B cell (primary cell): ENCODE measurements at regions not wholly inside any gene's neighbourhood (a gene's known extent, or its start where the extent isn't known, plus 50 kb on each side); places are given as distances from the start of the nearest gene placed in this dataset.
"Not testable (repeated sequence)": the region's sequence is repeated elsewhere in the genome, so short reads cannot be mapped to it uniquely, and the experiment has no call there.

Experiments
- ATAC-seq: fragments of 200-7000 bp; cut with Tn5 transposase; one replicate; pipeline ENCODE4 v1.10.0; 2021; ENCODE audit warnings: low read depth, mild to moderate bottlenecking, moderate number of reproducible peaks, moderate library complexity
- CTCF ChIA-PET: fragments of 350-600 bp; sonication (Branson Sonifier 250); formaldehyde crosslinking; loops from one replicate; lab custom pipeline; 2021; ENCODE audit warnings: antibody characterized with exemption, inconsistent platforms; lab: Charles Lee
- POLR2A ChIA-PET: fragments of 350-600 bp; sonication (Branson Sonifier 250); formaldehyde crosslinking; loops from one replicate; lab custom pipeline; 2021; ENCODE audit warnings: antibody characterized with exemption; lab: Charles Lee
- DNase-seq: peaks from one replicate; pipeline ENCODE4 v3.0.0; 2013
- H2AFZ ChIP-seq: 2 replicates; pipeline ENCODE4 v1.6.1; 2012; ENCODE audit warnings: mild to moderate bottlenecking, low read depth, low read length; ENCODE audit not compliant: insufficient read depth, poor library complexity, severe bottlenecking
- H3K27ac ChIP-seq, 2 donors: 1 replicate in 1 of 2; 2 replicates in 1 of 2; pipeline ENCODE4 v1.5.1; 2012 to 2013; ENCODE audit warnings: low read length in 2 of 2, mild to moderate bottlenecking in 2 of 2, moderate library complexity in 1 of 2
- H3K27me3 ChIP-seq, 4 experiments: fragments of 200-600 bp in 1 of 4; sonication (generic) in 1 of 4; replicated peaks in 1 of 4; 1 replicate in 2 of 4; 2 replicates in 2 of 4; pipeline versions ENCODE4 v1.6.1 to v1.7.0; 2013 to 2016; ENCODE audit warnings: low read length in 3 of 4, mild to moderate bottlenecking in 2 of 4, mixed read lengths in 1 of 4, moderate library complexity in 1 of 4; ENCODE audit not compliant: insufficient read depth in 4 of 4, control insufficient read depth in 3 of 4; ENCODE audit errors: control extremely low read depth in 1 of 4
- H3K36me3 ChIP-seq, 2 experiments: replicated peaks in 1 of 2; 1 replicate in 1 of 2; 2 replicates in 1 of 2; pipeline versions ENCODE4 v1.6.1 to v1.7.1; 2013; ENCODE audit warnings: low read length in 1 of 2; ENCODE audit not compliant: insufficient read depth in 2 of 2, control insufficient read depth in 1 of 2; ENCODE audit errors: control extremely low read depth in 1 of 2, extremely low read depth in 1 of 2
- H3K4me1 ChIP-seq, 2 donors: fragments of 200-600 bp in 1 of 2; sonication (generic) in 1 of 2; 1 replicate in 1 of 2; 2 replicates in 1 of 2; pipeline versions ENCODE4 v1.5.1 to v1.6.1; 2013 to 2017; ENCODE audit warnings: low read length in 2 of 2; ENCODE audit not compliant: control insufficient read depth in 2 of 2, insufficient read depth in 2 of 2
- H3K4me2 ChIP-seq: replicated peaks from 2 replicates; pipeline ENCODE3; 2012; ENCODE audit warnings: mild to moderate bottlenecking, low read depth, low read length; ENCODE audit not compliant: poor library complexity, severe bottlenecking
- H3K4me3 ChIP-seq, 5 experiments: fragments of 200-600 bp in 1 of 5; sonication (generic) in 1 of 5; 1 replicate in 3 of 5; 2 replicates in 2 of 5; pipeline versions ENCODE4 v1.5.1 to v1.7.0; 2011 to 2016; ENCODE audit warnings: low read length in 4 of 5, mild to moderate bottlenecking in 4 of 5, low read depth in 2 of 5, control low read depth in 1 of 5, moderate library complexity in 1 of 5; ENCODE audit not compliant: insufficient read depth in 1 of 5; ENCODE audit errors: control extremely low read depth in 1 of 5, extremely low read depth in 1 of 5
- H3K79me2 ChIP-seq: fragments of 200-600 bp; sonication (generic); one replicate; pipeline ENCODE4 v1.6.0; 2016; ENCODE audit warnings: low read length; ENCODE audit not compliant: control insufficient read depth, insufficient read depth
- H3K9ac ChIP-seq: fragments of 200-600 bp; sonication (generic); 2 replicates; pipeline ENCODE4 v1.6.1; 2017; ENCODE audit warnings: mild to moderate bottlenecking, low read length, moderate library complexity
- H3K9me3 ChIP-seq, 3 donors: one replicate each; pipeline versions ENCODE4 v1.6.1 to v1.7.1; 2013; ENCODE audit warnings: low read length in 2 of 3; ENCODE audit not compliant: control insufficient read depth in 2 of 3, insufficient read depth in 1 of 3; ENCODE audit errors: control extremely low read depth in 1 of 3
- H4K20me1 ChIP-seq: 2 replicates; pipeline ENCODE4 v1.6.0; 2012; ENCODE audit warnings: mild to moderate bottlenecking, low read length; ENCODE audit not compliant: insufficient read depth, control insufficient read depth, poor library complexity, severe bottlenecking
- H3K27ac Mint-ChIP-seq: one replicate; pipeline ENCODE4 v1.8.0; 2021; ENCODE audit warnings: mixed read lengths
- H3K27me3 Mint-ChIP-seq: one replicate; pipeline ENCODE4 v1.8.0; 2021; ENCODE audit warnings: mixed read lengths
- H3K4me1 Mint-ChIP-seq: one replicate; pipeline ENCODE4 v1.8.0; 2021; ENCODE audit warnings: mixed read lengths
- H3K4me3 Mint-ChIP-seq: one replicate; pipeline ENCODE4 v1.8.0; 2021; ENCODE audit warnings: mixed read lengths
- H3K9me3 Mint-ChIP-seq: one replicate; pipeline ENCODE4 v1.8.0; 2022; ENCODE audit warnings: mixed read lengths; ENCODE audit not compliant: insufficient read depth
- CTCF ChIP-seq: fragments of 200-600 bp; IDR thresholded peaks from one replicate; pipeline ENCODE4 v1.8.0; 2022; ENCODE audit warnings: antibody characterized with exemption, mild to moderate bottlenecking
- EZH2 ChIP-seq: IDR thresholded peaks from 2 replicates; pipeline ENCODE4 v1.6.1; 2012; ENCODE audit warnings: borderline replicate concordance, low read depth, mild to moderate bottlenecking, moderate library complexity, low read length; ENCODE audit not compliant: insufficient read depth, poor library complexity, severe bottlenecking
- WGBS: methylation state at CpG from one replicate; pipeline ENCODE4 v1.1.5; 2013; ENCODE audit warnings: missing lambda C conversion rate; ENCODE audit not compliant: insufficient coverage; 5-methylcytosine and 5-hydroxymethylcytosine counted together
- intact Hi-C: fragments of 100-400 bp; cut with micrococcal nuclease; formaldehyde crosslinking; loops from one replicate; pipeline ENCODE4 v1.10.0; 2022

- H3K4me3 Mint-ChIP-seq, POLR2A ChIA-PET, H3K4me3 ChIP-seq, H3K9me3 ChIP-seq, H3K4me1 ChIP-seq, H3K4me1 Mint-ChIP-seq, H3K79me2 ChIP-seq, H4K20me1 ChIP-seq, H3K9me3 Mint-ChIP-seq, ATAC-seq, H3K9ac ChIP-seq, H2AFZ ChIP-seq, H3K27ac ChIP-seq, H3K27ac Mint-ChIP-seq, H3K36me3 ChIP-seq, H3K4me2 ChIP-seq, intact Hi-C loops, CTCF ChIA-PET, DNase-seq: not testable (repeated sequence)
- H3K27me3 Mint-ChIP-seq: peaks cover 30% of the 10 kb centered on the region
- 100% methylated on average over 2 of the region's 6 CpGs for WGBS
- H3K27me3 ChIP-seq: peaks cover 0 to 19% (median 6%) of the 10 kb centered on the region in 4 experiments
These were observed 92.6 kb upstream of the ERRFI1 start for GRCh38 chr1:8118736-8119135.

GRCh38 chr1:8118031-8118451, 91.9 kb upstream of the ERRFI1 start:
- no peak overlapping the region for H3K4me2 ChIP-seq
- intact Hi-C loops: no loop called here
- peaks cover 24% of the 10 kb centered on the region for H3K27me3 Mint-ChIP-seq
- no peak for TF ChIP-seq CTCF
- TF ChIP-seq EZH2: no peak
- DNase-seq (no peak), ATAC-seq (no peak)
- WGBS: 96% methylated on average over 5 of the region's 7 CpGs
- no peaks in the 10 kb centered on the region for H3K79me2 ChIP-seq
- no peak overlapping the region for H3K9ac ChIP-seq
- H3K4me1 ChIP-seq: peaks cover 0 to 4% of the 10 kb centered on the region in 2 donors
- CTCF ChIA-PET: no interaction called here
- no peaks in the 10 kb centered on the region for H3K9me3 Mint-ChIP-seq
- POLR2A ChIA-PET: no interaction called here
- no peak overlapping the region for H3K27ac Mint-ChIP-seq
- peaks cover 0 to 19% (median 5%) of the 10 kb centered on the region in 4 experiments for H3K27me3 ChIP-seq
- no peaks in the 10 kb centered on the region for H3K36me3 ChIP-seq
- no peak overlapping the region for H3K27ac ChIP-seq
- no peak overlapping the region for H3K4me3 ChIP-seq
- H4K20me1 ChIP-seq: no peaks in the 10 kb centered on the region
- peaks cover 3% of the 10 kb centered on the region for H3K4me1 Mint-ChIP-seq
- no peak overlapping the region for H2AFZ ChIP-seq
- H3K9me3 ChIP-seq: no peaks in the 10 kb centered on the region
- H3K4me3 Mint-ChIP-seq: no peak overlapping the region
